NCI-H2107 treated with DMSO at 0.1 percent for 48 hours (cell line): ENCODE measurements at regions not wholly inside any gene's neighbourhood (a gene's known extent, or its start where the extent isn't known, plus 50 kb on each side); places are given as distances from the start of the nearest gene placed in this dataset.

Source experiments
- DNase-seq: peaks from one replicate; lab custom pipeline; 2025; ENCODE audit not compliant: unreplicated experiment; lab: John Stamatoyannopoulos, UW

- no peak for DNase-seq
Measured at GRCh38 chr5:3004361-3005080, 253.0 kb upstream of the IRX2 start.

- DNase-seq: no peak
Measured at GRCh38 chr5:3002230-3002629, 250.8 kb upstream of the IRX2 start.

- no peak for DNase-seq
Measured at GRCh38 chr5:3000631-3001030, 249.2 kb upstream of the IRX2 start.

- DNase-seq: no peak
Measured at GRCh38 chr5:2999926-3000325, 248.4 kb upstream of the IRX2 start.

GRCh38 chr5:2998106-2998505 lies 246.6 kb upstream of the IRX2 start:
- no peak for DNase-seq

GRCh38 chr5:2997179-2997578 lies 245.7 kb upstream of the IRX2 start:
- DNase-seq: no peak

- no peak for DNase-seq
Measured at GRCh38 chr5:2996687-2997086, 245.2 kb upstream of the IRX2 start.

GRCh38 chr5:2996248-2996647 lies 244.8 kb upstream of the IRX2 start:
- DNase-seq: no peak

- no peak for DNase-seq
Measured at GRCh38 chr5:2995667-2996066, 244.2 kb upstream of the IRX2 start.

- DNase-seq: no peak
Measured at GRCh38 chr5:2995035-2995434, 243.6 kb upstream of the IRX2 start.

GRCh38 chr5:2993771-2994170 lies 242.3 kb upstream of the IRX2 start:
- no peak for DNase-seq

- DNase-seq: no peak
Measured at GRCh38 chr5:2993301-2993700, 241.8 kb upstream of the IRX2 start.

GRCh38 chr5:2992806-2993205 lies 241.3 kb upstream of the IRX2 start:
- DNase-seq: no peak

- no peak for DNase-seq
Measured at GRCh38 chr5:2991884-2992283, 240.4 kb upstream of the IRX2 start.

- no peak for DNase-seq
Measured at GRCh38 chr5:2989517-2989916, 238.0 kb upstream of the IRX2 start.

GRCh38 chr5:2986301-2986700 lies 234.8 kb upstream of the IRX2 start:
- no peak for DNase-seq

GRCh38 chr5:2985718-2986117 lies 234.2 kb upstream of the IRX2 start:
- no peak for DNase-seq

- no peak for DNase-seq
Measured at GRCh38 chr5:2983583-2984300, 232.3 kb upstream of the IRX2 start.

GRCh38 chr5:2981652-2982051 lies 230.2 kb upstream of the IRX2 start:
- no peak for DNase-seq

GRCh38 chr5:2981035-2981434 lies 229.6 kb upstream of the IRX2 start:
- DNase-seq: no peak

GRCh38 chr5:2960294-2960693 lies 208.8 kb upstream of the IRX2 start:
- DNase-seq: peak; percentile 8

- DNase-seq: no peak
Measured at GRCh38 chr5:2958976-2959375, 207.5 kb upstream of the IRX2 start.

GRCh38 chr5:2948875-2949274 lies 197.4 kb upstream of the IRX2 start:
- no peak for DNase-seq
